ENCODE measurements at regions not wholly inside any gene's neighbourhood (a gene's known extent, or its start where the extent isn't known, plus 50 kb on each side); places are given as distances from the start of the nearest gene placed in this dataset.

- no peak for TF ChIP-seq CTCF (IDR thresholded peaks at IDR 0.05)
- no peak for TF ChIP-seq POLR2A (IDR thresholded peaks at IDR 0.05)
Observed at GRCh38 chr15:81450721-81451120, 76.7 kb upstream of the TMC3 start.

Data from right lobe of liver (tissue), 4 donors.